Activated CD4-positive, alpha-beta T cell treated with anti-CD3 and anti-CD28 coated beads for 36 hours (primary cell): ENCODE measurements at regions not wholly inside any gene's neighbourhood (a gene's known extent, or its start where the extent isn't known, plus 50 kb on each side); places are given as distances from the start of the nearest gene placed in this dataset.

ENCODE experiments used
- ATAC-seq: fragments of 200-7000 bp; cut with Tn5 transposase; one replicate; pipeline ENCODE4 v1.10.0; 2021; ENCODE audit warnings: mild to moderate bottlenecking, moderate library complexity
- CTCF ChIA-PET: fragments of 350-600 bp; sonication (Branson Sonifier 250); formaldehyde crosslinking; loops from one replicate; lab custom pipeline; 2021; ENCODE audit warnings: antibody characterized with exemption; lab: Charles Lee
- POLR2A ChIA-PET: fragments of 350-600 bp; sonication (Branson Sonifier 250); formaldehyde crosslinking; loops from one replicate; lab custom pipeline; 2021; ENCODE audit warnings: antibody characterized with exemption, inconsistent platforms; lab: Charles Lee
- DNase-seq: peaks from one replicate; pipeline ENCODE4 v3.0.0-alpha.2; 2020
- H3K27ac Mint-ChIP-seq: one replicate; pipeline ENCODE4 v1.8.0; 2021; ENCODE audit warnings: mixed read lengths
- H3K27me3 Mint-ChIP-seq: one replicate; pipeline ENCODE4 v1.8.0; 2021; ENCODE audit warnings: mixed read lengths
- H3K36me3 Mint-ChIP-seq: one replicate; pipeline ENCODE4 v1.8.0; 2021; ENCODE audit warnings: low read depth, mixed read lengths
- H3K4me1 Mint-ChIP-seq: one replicate; pipeline ENCODE4 v1.8.0; 2021; ENCODE audit warnings: mixed read lengths
- H3K4me3 Mint-ChIP-seq: one replicate; pipeline ENCODE4 v1.8.0; 2021; ENCODE audit warnings: mild to moderate bottlenecking, moderate library complexity, mixed read lengths
- H3K9me3 Mint-ChIP-seq: one replicate; pipeline ENCODE4 v1.8.0; 2021; ENCODE audit warnings: low read depth, mixed read lengths
- intact Hi-C, 2 experiments: fragments of 100-400 bp; cut with DNase I in 1 of 2; cut with micrococcal nuclease in 1 of 2; formaldehyde crosslinking; loops; one replicate each; pipeline versions ENCODE4 v1.14.2 to v1.15.1; 2022 to 2024; cut with DNase I, micrococcal nuclease

GRCh38 chr1:37265156-37265555 lies 209.2 kb upstream of the ZC3H12A start:
- POLR2A ChIA-PET, result no interaction called here
- ATAC-seq (no peak), DNase-seq (no peak)
- H3K36me3 Mint-ChIP-seq, result no peaks in the 10 kb centered on the region
- H3K4me3 Mint-ChIP-seq, result no peak overlapping the region
- no peaks in the 10 kb centered on the region for H3K9me3 Mint-ChIP-seq
- CTCF ChIA-PET, result interaction anchor here (0.6 kb wide), 1 partner anchor 170 kb away, joined by 3 read pairs; no protein-coding TSS in a partner anchor
- H3K27me3 Mint-ChIP-seq, result peaks cover 8% of the 10 kb centered on the region
- no peak overlapping the region for H3K27ac Mint-ChIP-seq
- no peaks in the 10 kb centered on the region for H3K4me1 Mint-ChIP-seq
- intact Hi-C loops, result no loop called here

- intact Hi-C loops, result no loop called here
- CTCF ChIA-PET, result interaction anchor here (0.8 kb wide), 1 partner anchor 85 kb away, joined by 3 read pairs; no protein-coding TSS in a partner anchor
- Mint-ChIP-seq H3K36me3 (no peaks in the 10 kb centered on the region), H3K27ac (no peak overlapping the region), H3K4me1 (no peaks in the 10 kb centered on the region), H3K9me3 (no peaks in the 10 kb centered on the region), H3K27me3 (peaks cover 7% of the 10 kb centered on the region), H3K4me3 (no peak overlapping the region)
- DNase-seq (no peak), ATAC-seq (no peak)
- POLR2A ChIA-PET, result no interaction called here
Measured at GRCh38 chr1:37265786-37266667, 208.4 kb upstream of the ZC3H12A start.

GRCh38 chr1:37267111-37267835 lies 207.1 kb upstream of the ZC3H12A start:
- no peak overlapping the region for H3K4me3 Mint-ChIP-seq
- H3K4me1 Mint-ChIP-seq, result no peaks in the 10 kb centered on the region
- no peak overlapping the region for H3K27ac Mint-ChIP-seq
- intact Hi-C loops, result no loop called here
- ChIA-PET CTCF (no interaction called here), POLR2A (no interaction called here)
- no peaks in the 10 kb centered on the region for H3K36me3 Mint-ChIP-seq
- H3K9me3 Mint-ChIP-seq, result no peaks in the 10 kb centered on the region
- H3K27me3 Mint-ChIP-seq, result peaks cover 9% of the 10 kb centered on the region
- no peak for DNase-seq
- ATAC-seq, result no peak

- ATAC-seq (no peak), DNase-seq (no peak)
- POLR2A ChIA-PET, result no interaction called here
- CTCF ChIA-PET, result interaction anchor here (0.5 to 0.6 kb wide), 2 partner anchors 217 to 542 kb away, joined by 3 read pairs; no protein-coding TSS in a partner anchor
- H3K4me3 Mint-ChIP-seq, result no peak overlapping the region
- H3K4me1 Mint-ChIP-seq, result no peaks in the 10 kb centered on the region
- no peaks in the 10 kb centered on the region for H3K9me3 Mint-ChIP-seq
- intact Hi-C loops, result no loop called here
- peaks cover 9% of the 10 kb centered on the region for H3K27me3 Mint-ChIP-seq
- no peaks in the 10 kb centered on the region for H3K36me3 Mint-ChIP-seq
- no peak overlapping the region for H3K27ac Mint-ChIP-seq
Measured at GRCh38 chr1:37270639-37271038, 203.7 kb upstream of the ZC3H12A start.

- Mint-ChIP-seq H3K36me3 (no peaks in the 10 kb centered on the region), H3K9me3 (no peaks in the 10 kb centered on the region), H3K4me3 (no peak overlapping the region), H3K27ac (no peak overlapping the region), H3K4me1 (no peaks in the 10 kb centered on the region), H3K27me3 (peaks cover 9% of the 10 kb centered on the region)
- POLR2A ChIA-PET, result no interaction called here
- CTCF ChIA-PET, result no interaction called here
- ATAC-seq, result no peak
- no peak for DNase-seq
- intact Hi-C loops, result no loop called here
Measured at GRCh38 chr1:37272626-37273025, 201.8 kb upstream of the ZC3H12A start.

- POLR2A ChIA-PET, result no interaction called here
- H3K27ac Mint-ChIP-seq, result no peak overlapping the region
- ATAC-seq (no peak), DNase-seq (no peak)
- H3K9me3 Mint-ChIP-seq, result no peaks in the 10 kb centered on the region
- CTCF ChIA-PET, result no interaction called here
- peaks cover 9% of the 10 kb centered on the region for H3K27me3 Mint-ChIP-seq
- H3K36me3 Mint-ChIP-seq, result no peaks in the 10 kb centered on the region
- H3K4me3 Mint-ChIP-seq, result no peak overlapping the region
- intact Hi-C loops, result no loop called here
- no peaks in the 10 kb centered on the region for H3K4me1 Mint-ChIP-seq
Measured at GRCh38 chr1:37274486-37274885, 199.9 kb upstream of the ZC3H12A start.

- intact Hi-C loops, result no loop called here
- no peak overlapping the region for H3K4me3 Mint-ChIP-seq
- POLR2A ChIA-PET, result no interaction called here
- ATAC-seq (no peak), DNase-seq (no peak)
- no peak overlapping the region for H3K27ac Mint-ChIP-seq
- H3K4me1 Mint-ChIP-seq, result no peaks in the 10 kb centered on the region
- H3K9me3 Mint-ChIP-seq, result no peaks in the 10 kb centered on the region
- no peaks in the 10 kb centered on the region for H3K36me3 Mint-ChIP-seq
- peaks cover 14% of the 10 kb centered on the region for H3K27me3 Mint-ChIP-seq
- CTCF ChIA-PET, result no interaction called here
Measured at GRCh38 chr1:37274938-37275631, 199.3 kb upstream of the ZC3H12A start.

GRCh38 chr1:37277366-37277765 lies 197.0 kb upstream of the ZC3H12A start:
- Mint-ChIP-seq H3K27ac (no peak overlapping the region), H3K36me3 (no peaks in the 10 kb centered on the region), H3K4me1 (no peaks in the 10 kb centered on the region), H3K9me3 (no peaks in the 10 kb centered on the region), H3K27me3 (peaks cover 18% of the 10 kb centered on the region), H3K4me3 (no peak overlapping the region)
- ChIA-PET POLR2A (no interaction called here), CTCF (no interaction called here)
- DNase-seq, result no peak
- intact Hi-C loops, result no loop called here
- no peak for ATAC-seq

- no peak overlapping the region for H3K27ac Mint-ChIP-seq
- no peak overlapping the region for H3K4me3 Mint-ChIP-seq
- ChIA-PET POLR2A (no interaction called here), CTCF (no interaction called here)
- intact Hi-C loops, result no loop called here
- no peaks in the 10 kb centered on the region for H3K4me1 Mint-ChIP-seq
- no peaks in the 10 kb centered on the region for H3K9me3 Mint-ChIP-seq
- no peak for ATAC-seq
- no peaks in the 10 kb centered on the region for H3K36me3 Mint-ChIP-seq
- peaks cover 31% of the 10 kb centered on the region for H3K27me3 Mint-ChIP-seq
- no peak for DNase-seq
Measured at GRCh38 chr1:37281354-37281753, 193.0 kb upstream of the ZC3H12A start.

GRCh38 chr1:37282764-37283163 lies 191.6 kb upstream of the ZC3H12A start:
- POLR2A ChIA-PET, result no interaction called here
- no peaks in the 10 kb centered on the region for H3K4me1 Mint-ChIP-seq
- H3K4me3 Mint-ChIP-seq, result no peak overlapping the region
- H3K36me3 Mint-ChIP-seq, result no peaks in the 10 kb centered on the region
- intact Hi-C loops, result no loop called here
- H3K27ac Mint-ChIP-seq, result no peak overlapping the region
- ATAC-seq (no peak), DNase-seq (no peak)
- CTCF ChIA-PET, result interaction anchor here (0.7 kb wide), 1 partner anchor 335 kb away, joined by 3 read pairs; no protein-coding TSS in a partner anchor
- H3K27me3 Mint-ChIP-seq, result peaks cover 29% of the 10 kb centered on the region
- no peaks in the 10 kb centered on the region for H3K9me3 Mint-ChIP-seq

GRCh38 chr1:37284053-37284452 lies 190.3 kb upstream of the ZC3H12A start:
- H3K36me3 Mint-ChIP-seq, result no peaks in the 10 kb centered on the region
- no peaks in the 10 kb centered on the region for H3K9me3 Mint-ChIP-seq
- DNase-seq (no peak), ATAC-seq (no peak)
- H3K4me1 Mint-ChIP-seq, result peaks cover 5% of the 10 kb centered on the region
- no peak overlapping the region for H3K4me3 Mint-ChIP-seq
- H3K27me3 Mint-ChIP-seq, result peaks cover 26% of the 10 kb centered on the region
- H3K27ac Mint-ChIP-seq, result no peak overlapping the region
- ChIA-PET POLR2A (no interaction called here), CTCF (no interaction called here)
- intact Hi-C loops, result no loop called here
